Nephron progenitor cell (in vitro differentiated cells): ENCODE measurements at regions not wholly inside any gene's neighbourhood (a gene's known extent, or its start where the extent isn't known, plus 50 kb on each side); places are given as distances from the start of the nearest gene placed in this dataset.
A peak's percentile ranks its signal among the peaks of the same experiment; 100 is the strongest.
"Not testable (repeated sequence)": the region's sequence is repeated elsewhere in the genome, so short reads cannot be mapped to it uniquely, and the experiment has no call there.

Experiments
- DNase-seq: peaks from one replicate; pipeline ENCODE4 v3.0.0; 2021
- H3K27ac Mint-ChIP-seq: 2 replicates; pipeline ENCODE4 v1.8.0; 2021; ENCODE audit warnings: mild to moderate bottlenecking, moderate library complexity, mixed read lengths
- H3K27me3 Mint-ChIP-seq: 2 replicates; pipeline ENCODE4 v1.8.0; 2021; ENCODE audit warnings: mild to moderate bottlenecking, low read depth, mixed read lengths; ENCODE audit not compliant: poor library complexity
- H3K36me3 Mint-ChIP-seq: 2 replicates; pipeline ENCODE4 v1.8.0; 2021; ENCODE audit warnings: low read depth, mixed read lengths
- H3K4me1 Mint-ChIP-seq: 2 replicates; pipeline ENCODE4 v1.8.0; 2021; ENCODE audit warnings: mixed read lengths
- H3K4me3 Mint-ChIP-seq: 2 replicates; pipeline ENCODE4 v1.8.0; 2021; ENCODE audit warnings: mild to moderate bottlenecking, moderate library complexity, mixed read lengths
- H3K9me3 Mint-ChIP-seq: 2 replicates; pipeline ENCODE4 v1.8.0; 2021; ENCODE audit warnings: mild to moderate bottlenecking, moderate library complexity, mixed read lengths
- TF ChIP-seq, protein P1 (sequence below): fragments of 200-600 bp; sonication (generic); IDR thresholded peaks from 2 replicates; pipeline ENCODE4 v1.5.0; 2021; ENCODE audit warnings: antibody characterized with exemption

DNA sequence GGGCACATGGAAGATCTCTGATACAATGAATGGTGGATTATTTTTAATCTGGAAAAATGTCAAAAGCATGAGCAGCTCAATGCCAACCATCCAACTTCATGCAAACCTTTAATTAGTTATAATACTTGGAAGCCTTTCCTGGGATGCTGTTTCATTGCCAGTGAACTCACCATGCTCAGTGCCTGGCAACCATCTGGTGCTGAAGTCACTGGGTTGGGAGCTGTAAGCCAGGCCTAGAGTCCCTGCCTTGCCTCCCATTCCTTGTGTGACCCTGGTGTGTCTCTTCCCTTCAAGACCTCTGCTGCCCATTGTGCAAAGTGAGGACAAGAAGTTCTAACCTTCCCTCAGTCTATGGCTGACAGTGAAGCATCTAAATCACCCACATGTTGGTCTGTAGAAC is 458.7 kb downstream of the RNF144A start:
- Mint-ChIP-seq H3K4me1 (peaks cover 26% of the 10 kb centered on the region), H3K27ac (no peak overlapping the region)
- no peak for DNase-seq

DNA sequence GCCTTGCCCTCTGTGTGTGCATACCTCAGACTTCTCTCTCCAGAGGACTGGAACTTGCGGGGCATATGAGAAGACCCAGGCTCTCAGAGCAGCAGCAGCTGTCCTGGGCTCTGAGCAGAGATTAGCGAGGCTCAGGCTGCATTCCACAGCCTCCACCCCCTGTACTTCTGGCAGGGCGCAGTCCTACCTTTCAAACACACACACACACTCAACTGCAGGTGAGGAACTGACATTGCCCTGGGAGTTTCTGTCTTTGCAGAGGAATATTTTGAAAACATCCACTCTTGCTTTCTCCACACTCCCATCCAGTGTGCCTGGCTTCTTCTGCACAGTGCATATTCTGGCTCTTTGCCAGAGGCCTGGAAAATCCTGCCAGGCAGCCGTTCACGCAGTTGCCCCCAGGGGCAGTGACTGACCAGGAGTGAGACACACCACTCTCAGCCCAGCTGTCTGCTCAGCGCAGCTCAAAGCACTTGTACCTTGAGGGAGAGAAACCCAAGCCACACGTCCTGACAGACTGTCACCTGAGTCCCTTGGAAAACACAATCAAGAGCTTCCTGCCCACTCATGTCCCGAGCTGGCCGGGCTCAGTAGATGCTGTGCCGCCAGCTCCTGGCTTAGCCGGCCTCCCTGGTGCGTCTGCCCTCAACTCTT is 460.8 kb downstream of the RNF144A start:
- TF ChIP-seq, protein P1, sequence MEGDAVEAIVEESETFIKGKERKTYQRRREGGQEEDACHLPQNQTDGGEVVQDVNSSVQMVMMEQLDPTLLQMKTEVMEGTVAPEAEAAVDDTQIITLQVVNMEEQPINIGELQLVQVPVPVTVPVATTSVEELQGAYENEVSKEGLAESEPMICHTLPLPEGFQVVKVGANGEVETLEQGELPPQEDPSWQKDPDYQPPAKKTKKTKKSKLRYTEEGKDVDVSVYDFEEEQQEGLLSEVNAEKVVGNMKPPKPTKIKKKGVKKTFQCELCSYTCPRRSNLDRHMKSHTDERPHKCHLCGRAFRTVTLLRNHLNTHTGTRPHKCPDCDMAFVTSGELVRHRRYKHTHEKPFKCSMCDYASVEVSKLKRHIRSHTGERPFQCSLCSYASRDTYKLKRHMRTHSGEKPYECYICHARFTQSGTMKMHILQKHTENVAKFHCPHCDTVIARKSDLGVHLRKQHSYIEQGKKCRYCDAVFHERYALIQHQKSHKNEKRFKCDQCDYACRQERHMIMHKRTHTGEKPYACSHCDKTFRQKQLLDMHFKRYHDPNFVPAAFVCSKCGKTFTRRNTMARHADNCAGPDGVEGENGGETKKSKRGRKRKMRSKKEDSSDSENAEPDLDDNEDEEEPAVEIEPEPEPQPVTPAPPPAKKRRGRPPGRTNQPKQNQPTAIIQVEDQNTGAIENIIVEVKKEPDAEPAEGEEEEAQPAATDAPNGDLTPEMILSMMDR, result no peak
- H3K4me3 Mint-ChIP-seq, result no peak overlapping the region
- H3K27me3 Mint-ChIP-seq, result peaks cover 2% of the 10 kb centered on the region
- H3K4me1 Mint-ChIP-seq, result peaks cover 26% of the 10 kb centered on the region
- no peaks in the 10 kb centered on the region for H3K9me3 Mint-ChIP-seq
- H3K27ac Mint-ChIP-seq, result peak overlapping the region; percentile 58
- DNase-seq, result peak; percentile 22
- no peaks in the 10 kb centered on the region for H3K36me3 Mint-ChIP-seq

More for the DNA sequence above, 458.7 kb downstream of the RNF144A start:
- Mint-ChIP-seq H3K9me3 (no peaks in the 10 kb centered on the region), H3K36me3 (no peaks in the 10 kb centered on the region), H3K27me3 (peaks cover 2% of the 10 kb centered on the region), H3K4me3 (no peak overlapping the region)
- TF ChIP-seq, protein P1, result no peak

DNA sequence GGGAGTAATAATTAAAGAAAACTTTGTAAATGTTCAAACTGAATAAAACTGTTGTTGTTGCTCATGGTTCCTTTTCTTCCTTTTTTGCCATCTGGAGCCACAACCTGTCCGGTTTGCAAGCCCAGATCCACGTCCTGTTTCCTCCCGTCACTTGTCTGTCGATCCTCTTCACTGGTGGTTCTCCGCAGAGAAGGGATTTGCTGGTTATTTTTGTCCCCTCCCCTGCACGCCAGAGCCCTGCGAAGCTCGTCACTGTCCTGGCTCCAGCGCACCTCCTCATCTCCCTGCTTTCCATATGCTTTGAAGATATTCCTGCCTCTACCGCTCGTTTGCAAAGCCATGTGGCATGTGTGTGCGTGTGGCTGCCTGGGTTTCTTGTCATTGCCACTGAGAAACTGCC is 461.4 kb downstream of the RNF144A start:
- TF ChIP-seq, protein P1, result no peak
- H3K4me3 Mint-ChIP-seq, result no peak overlapping the region
- no peaks in the 10 kb centered on the region for H3K36me3 Mint-ChIP-seq
- no peak for DNase-seq
- H3K4me1 Mint-ChIP-seq, result peaks cover 26% of the 10 kb centered on the region
- peak overlapping the region; percentile 57 for H3K27ac Mint-ChIP-seq
- no peaks in the 10 kb centered on the region for H3K9me3 Mint-ChIP-seq
- peaks cover 2% of the 10 kb centered on the region for H3K27me3 Mint-ChIP-seq

DNA sequence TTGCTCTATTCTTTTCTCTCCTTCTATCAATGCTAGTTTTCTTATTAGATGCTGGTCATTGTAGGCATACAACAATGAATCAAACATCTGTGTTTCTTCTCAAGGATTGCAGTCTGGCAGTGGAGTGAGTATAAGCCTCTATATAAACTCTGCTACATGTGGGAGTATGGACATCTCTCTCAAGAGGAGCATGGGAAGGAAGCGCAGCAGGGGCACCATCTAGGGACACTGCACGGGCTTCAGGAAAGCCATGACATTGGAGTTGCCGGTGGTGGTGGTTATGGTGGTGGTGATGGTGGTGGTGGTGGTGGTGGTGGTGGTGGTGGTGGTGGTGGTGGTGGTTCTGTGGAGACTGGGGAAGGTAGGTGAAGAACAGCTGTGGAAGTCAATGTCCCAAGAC is 462.6 kb downstream of the RNF144A start:
- Mint-ChIP-seq H3K4me3 (no peak overlapping the region), H3K27me3 (peaks cover 2% of the 10 kb centered on the region), H3K4me1 (peaks cover 22% of the 10 kb centered on the region), H3K27ac (no peak overlapping the region), H3K9me3 (no peaks in the 10 kb centered on the region), H3K36me3 (no peaks in the 10 kb centered on the region)
- TF ChIP-seq, protein P1, result no peak
- no peak for DNase-seq

DNA sequence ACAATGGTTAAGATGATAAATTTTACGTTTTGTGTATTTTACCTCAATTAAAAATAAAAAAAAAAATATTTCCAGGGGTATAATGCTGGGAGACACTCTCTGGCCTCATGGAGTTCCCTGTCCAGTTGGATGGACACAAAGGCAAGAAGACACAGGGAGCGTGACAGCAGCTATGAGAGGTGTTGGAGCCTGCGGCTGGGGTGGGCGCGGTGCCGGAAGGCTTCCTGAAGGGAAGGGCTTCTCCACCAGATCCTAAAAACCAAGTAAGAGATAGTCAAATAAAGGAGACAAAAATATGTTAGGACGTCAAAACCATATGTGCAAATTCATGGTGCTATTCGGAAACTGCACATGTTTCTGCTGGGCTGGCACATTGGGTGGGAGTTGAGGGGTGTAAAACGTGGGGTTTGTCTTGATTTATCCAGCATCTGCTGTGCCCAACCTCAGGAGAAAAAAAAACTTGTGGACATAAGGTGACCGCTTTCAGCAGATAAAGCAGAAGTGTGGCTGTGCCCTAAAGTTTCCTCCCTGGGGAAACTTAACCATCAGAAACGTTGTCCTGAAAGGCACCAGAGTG is 467.6 kb downstream of the RNF144A start:
- H3K9me3 Mint-ChIP-seq, result peaks cover under 1% of the 10 kb centered on the region
- peaks cover 2% of the 10 kb centered on the region for H3K4me1 Mint-ChIP-seq

DNA sequence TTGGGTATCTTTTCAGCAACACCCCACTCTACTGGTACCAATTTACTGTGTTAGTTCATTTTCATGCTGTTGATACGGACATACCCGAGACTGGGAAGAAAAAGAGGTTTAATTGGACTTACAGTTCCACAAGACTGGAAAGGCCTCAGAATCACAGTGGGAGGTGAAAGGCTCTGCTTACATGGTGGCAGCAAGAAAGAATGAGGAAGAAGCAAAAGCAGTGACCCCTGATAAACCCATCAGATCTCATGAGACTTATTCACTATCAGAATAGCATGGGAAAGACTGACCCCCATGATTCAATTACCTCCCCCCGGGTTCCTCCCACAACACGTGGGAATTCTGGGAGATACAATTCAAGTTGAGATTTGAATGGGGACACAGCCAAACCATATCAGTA is 473.1 kb downstream of the RNF144A start:
- not testable (repeated sequence) for H3K9me3 Mint-ChIP-seq, H3K4me3 Mint-ChIP-seq, H3K27me3 Mint-ChIP-seq, DNase-seq, H3K36me3 Mint-ChIP-seq, H3K27ac Mint-ChIP-seq
- H3K4me1 Mint-ChIP-seq, result peaks cover 25% of the 10 kb centered on the region

More for the DNA sequence above, 467.6 kb downstream of the RNF144A start:
- H3K4me3 Mint-ChIP-seq, result no peak overlapping the region
- DNase-seq, result no peak
- H3K27me3 Mint-ChIP-seq, result peaks cover 6% of the 10 kb centered on the region
- no peaks in the 10 kb centered on the region for H3K36me3 Mint-ChIP-seq
- H3K27ac Mint-ChIP-seq, result no peak overlapping the region
- TF ChIP-seq, protein P1, result no peak
